ENCODE measurements at regions not wholly inside any gene's neighbourhood (a gene's known extent, or its start where the extent isn't known, plus 50 kb on each side); places are given as distances from the start of the nearest gene placed in this dataset.
"Not testable (repeated sequence)": the region's sequence is repeated elsewhere in the genome, so short reads cannot be mapped to it uniquely, and the experiment has no call there.

GRCh38 chr10:117830787-117831212 is 215.9 kb downstream of the RAB11FIP2 start:
- no peak for TF ChIP-seq ZSCAN16 (tag by site-specific recombination; IDR thresholded peaks at IDR 0.05)
- TF ChIP-seq, protein P1, sequence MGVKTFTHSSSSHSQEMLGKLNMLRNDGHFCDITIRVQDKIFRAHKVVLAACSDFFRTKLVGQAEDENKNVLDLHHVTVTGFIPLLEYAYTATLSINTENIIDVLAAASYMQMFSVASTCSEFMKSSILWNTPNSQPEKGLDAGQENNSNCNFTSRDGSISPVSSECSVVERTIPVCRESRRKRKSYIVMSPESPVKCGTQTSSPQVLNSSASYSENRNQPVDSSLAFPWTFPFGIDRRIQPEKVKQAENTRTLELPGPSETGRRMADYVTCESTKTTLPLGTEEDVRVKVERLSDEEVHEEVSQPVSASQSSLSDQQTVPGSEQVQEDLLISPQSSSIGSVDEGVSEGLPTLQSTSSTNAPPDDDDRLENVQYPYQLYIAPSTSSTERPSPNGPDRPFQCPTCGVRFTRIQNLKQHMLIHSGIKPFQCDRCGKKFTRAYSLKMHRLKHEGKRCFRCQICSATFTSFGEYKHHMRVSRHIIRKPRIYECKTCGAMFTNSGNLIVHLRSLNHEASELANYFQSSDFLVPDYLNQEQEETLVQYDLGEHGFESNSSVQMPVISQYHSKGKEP (tag by site-specific recombination; IDR thresholded peaks at IDR 0.05): no peak
- TF ChIP-seq, protein P2, sequence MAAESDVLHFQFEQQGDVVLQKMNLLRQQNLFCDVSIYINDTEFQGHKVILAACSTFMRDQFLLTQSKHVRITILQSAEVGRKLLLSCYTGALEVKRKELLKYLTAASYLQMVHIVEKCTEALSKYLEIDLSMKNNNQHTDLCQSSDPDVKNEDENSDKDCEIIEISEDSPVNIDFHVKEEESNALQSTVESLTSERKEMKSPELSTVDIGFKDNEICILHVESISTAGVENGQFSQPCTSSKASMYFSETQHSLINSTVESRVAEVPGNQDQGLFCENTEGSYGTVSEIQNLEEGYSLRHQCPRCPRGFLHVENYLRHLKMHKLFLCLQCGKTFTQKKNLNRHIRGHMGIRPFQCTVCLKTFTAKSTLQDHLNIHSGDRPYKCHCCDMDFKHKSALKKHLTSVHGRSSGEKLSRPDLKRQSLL (tag by site-specific recombination; IDR thresholded peaks at IDR 0.05): no peak
- TF ChIP-seq ZNF677 (tag by site-specific recombination; IDR thresholded peaks at IDR 0.05): no peak
- no peak for TF ChIP-seq ZNF133 (tag by site-specific recombination; IDR thresholded peaks at IDR 0.05)
- no peak for TF ChIP-seq HIC1 (tag by site-specific recombination; IDR thresholded peaks at IDR 0.05)
- no peak for TF ChIP-seq ZNF341 (tag by site-specific recombination; IDR thresholded peaks at IDR 0.05; ENCODE audit: low read depth)
- no peak for TF ChIP-seq KLF9 (tag by site-specific recombination; IDR thresholded peaks at IDR 0.05; ENCODE audit: low read depth)
- TF ChIP-seq ZNF660 (tag by site-specific recombination; IDR thresholded peaks at IDR 0.05): no peak
- TF ChIP-seq SP3 (tag by site-specific recombination; IDR thresholded peaks at IDR 0.05): no peak
- TF ChIP-seq ZNF394 (tag by site-specific recombination; IDR thresholded peaks at IDR 0.05; ENCODE audit: borderline replicate concordance): no peak
- Histone ChIP-seq H3K4me1 (ENCODE audit: control insufficient read depth, insufficient read depth, low read length) (no peaks in the 10 kb centered on the region), H3K4me3 (ENCODE audit: low read depth, low read length) (no peak overlapping the region), H3K9me3 (ENCODE audit: control insufficient read depth, insufficient read depth, low read depth, low read length) (no peaks in the 10 kb centered on the region), H3K36me3 (ENCODE audit: control insufficient read depth in 2 of 2, insufficient read depth in 1 of 2, low read length in 2 of 2) (no peaks in the 10 kb centered on the region), H3K27ac (ENCODE audit: extremely low read depth, low read depth, low read length) (no peak overlapping the region)
- POLR2A ChIA-PET: no interaction called here
- CTCF ChIA-PET: no interaction called here

- H3K27ac ChIP-seq (ENCODE audit: extremely low read depth, low read depth, low read length); H3K9me3 ChIP-seq (ENCODE audit: control insufficient read depth, insufficient read depth, low read depth, low read length); H3K36me3 ChIP-seq (ENCODE audit: control insufficient read depth in 2 of 2, insufficient read depth in 1 of 2, low read length in 2 of 2); H3K4me1 ChIP-seq (ENCODE audit: control insufficient read depth, insufficient read depth, low read length); POLR2A ChIA-PET; H3K4me3 ChIP-seq (ENCODE audit: low read depth, low read length): not testable (repeated sequence)
- CTCF ChIA-PET: interaction anchor here (0.6 kb wide), 1 partner anchor 1395 kb away, joined by 3 read pairs; no protein-coding TSS in a partner anchor
These were observed 207.9 kb downstream of the RAB11FIP2 start for GRCh38 chr10:117838500-117839498.

DNA sequence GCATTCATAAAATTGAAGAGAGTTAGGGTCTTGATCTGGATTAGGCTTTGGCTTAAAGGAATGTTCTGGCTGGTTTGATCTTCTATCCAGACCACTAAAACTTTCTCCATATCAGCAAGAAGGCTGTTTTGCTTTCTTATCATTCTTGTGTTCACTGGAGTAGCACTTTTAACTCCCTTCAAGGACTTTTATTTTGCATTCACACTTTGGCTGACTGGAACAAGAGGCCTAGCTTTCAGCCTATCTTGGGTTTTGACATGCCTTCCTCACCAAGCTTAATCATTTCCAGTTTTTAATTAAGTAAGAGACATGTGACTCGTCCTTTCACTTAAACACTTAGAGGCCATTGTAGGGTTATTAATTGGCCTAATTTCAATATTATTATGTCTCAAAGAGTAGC is 190.3 kb downstream of the RAB11FIP2 start:
- H3K36me3 ChIP-seq (ENCODE audit: control insufficient read depth in 2 of 2, insufficient read depth in 1 of 2, low read length in 2 of 2); H3K27ac ChIP-seq (ENCODE audit: extremely low read depth, low read depth, low read length); H3K4me1 ChIP-seq (ENCODE audit: control insufficient read depth, insufficient read depth, low read length); H3K4me3 ChIP-seq (ENCODE audit: low read depth, low read length); H3K9me3 ChIP-seq (ENCODE audit: control insufficient read depth, insufficient read depth, low read depth, low read length); POLR2A ChIA-PET: not testable (repeated sequence)
- CTCF ChIA-PET: interaction anchor here (0.7 kb wide), 1 partner anchor 224 kb away, joined by 3 read pairs; no protein-coding TSS in a partner anchor

DNA sequence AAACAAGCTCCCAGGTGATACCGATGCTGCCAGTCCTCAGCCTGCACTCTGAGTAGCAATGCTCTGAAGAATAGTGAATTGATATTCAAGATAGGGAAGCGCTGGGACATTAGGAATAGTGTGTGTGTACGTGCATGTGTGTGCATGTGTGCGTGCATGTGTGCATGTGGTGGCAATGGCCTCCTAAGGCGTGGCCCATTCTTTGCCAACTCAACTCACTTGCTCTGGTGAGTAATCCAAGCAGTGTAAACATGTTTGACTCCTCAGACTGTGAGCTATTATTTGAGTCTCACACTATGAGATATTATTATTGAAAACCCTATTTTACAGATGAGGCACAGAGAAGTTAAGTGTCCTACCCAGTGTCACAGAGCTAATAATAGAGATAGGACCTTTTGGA is 186.6 kb downstream of the RAB11FIP2 start:
- Histone ChIP-seq H3K9me3 (ENCODE audit: control insufficient read depth, insufficient read depth, low read depth, low read length) (no peaks in the 10 kb centered on the region), H3K4me1 (ENCODE audit: control insufficient read depth, insufficient read depth, low read length) (no peaks in the 10 kb centered on the region), H3K36me3 (ENCODE audit: control insufficient read depth in 2 of 2, insufficient read depth in 1 of 2, low read length in 2 of 2) (no peaks in the 10 kb centered on the region), H3K4me3 (ENCODE audit: low read depth, low read length) (no peak overlapping the region), H3K27ac (ENCODE audit: extremely low read depth, low read depth, low read length) (no peak overlapping the region)
- POLR2A ChIA-PET: no interaction called here
- CTCF ChIA-PET: interaction anchor here (0.6 to 1.3 kb wide), 8 partner anchors 9 to 426 kb away, joined by 3 to 6 read pairs (median 3); no protein-coding TSS in a partner anchor
- no peak for TF ChIP-seq RBAK (tag by site-specific recombination; IDR thresholded peaks at IDR 0.05)
- no peak for TF ChIP-seq PRDM1 (tag by site-specific recombination; IDR thresholded peaks at IDR 0.05)
- no peak for TF ChIP-seq ZNF548 (tag by site-specific recombination; IDR thresholded peaks at IDR 0.05)
- TF ChIP-seq ZBTB8A (tag by site-specific recombination; IDR thresholded peaks at IDR 0.05): no peak
- TF ChIP-seq ZNF391 (tag by site-specific recombination; IDR thresholded peaks at IDR 0.05; ENCODE audit: borderline replicate concordance, low read depth): no peak
- no peak for TF ChIP-seq ZNF473 (tag by site-specific recombination; IDR thresholded peaks at IDR 0.05)
- TF ChIP-seq EGR2 (tag by site-specific recombination; IDR thresholded peaks at IDR 0.05; ENCODE audit: low read depth): no peak
- TF ChIP-seq ZNF549 (tag by site-specific recombination; IDR thresholded peaks at IDR 0.05): no peak
- no peak for TF ChIP-seq ZNF768 (tag by site-specific recombination; IDR thresholded peaks at IDR 0.05)
